Eye (tissue), 1 donor: ENCODE measurements at regions not wholly inside any gene's neighbourhood (a gene's known extent, or its start where the extent isn't known, plus 50 kb on each side); places are given as distances from the start of the nearest gene placed in this dataset.

Experiments
- DNase-seq: peaks from one replicate; pipeline ENCODE4 v3.0.0-alpha.2; 2015

DNA sequence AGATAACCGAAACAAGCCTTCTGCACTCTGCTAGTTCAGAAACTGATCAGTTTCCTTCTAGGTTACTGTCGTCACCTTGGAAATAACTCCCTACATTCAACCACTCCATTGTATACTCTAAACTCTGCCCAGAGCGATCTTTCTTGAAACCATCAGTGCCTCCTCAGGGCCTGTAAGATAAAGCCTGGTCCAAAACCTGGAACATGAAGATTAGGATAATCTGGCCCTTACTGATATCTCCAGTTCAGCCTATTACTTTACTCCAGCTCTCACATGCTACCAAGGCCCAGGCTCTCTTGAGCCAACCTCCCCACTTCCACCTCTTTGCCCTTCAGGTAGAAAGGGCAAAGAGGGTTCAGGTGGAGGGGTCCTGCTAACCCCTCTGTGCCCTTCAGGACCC is 125.3 kb upstream of the RXFP2 start:
- DNase-seq, result no peak

GRCh38 chr13:31614704-31615103 is 124.6 kb upstream of the RXFP2 start:
- no peak for DNase-seq

DNA sequence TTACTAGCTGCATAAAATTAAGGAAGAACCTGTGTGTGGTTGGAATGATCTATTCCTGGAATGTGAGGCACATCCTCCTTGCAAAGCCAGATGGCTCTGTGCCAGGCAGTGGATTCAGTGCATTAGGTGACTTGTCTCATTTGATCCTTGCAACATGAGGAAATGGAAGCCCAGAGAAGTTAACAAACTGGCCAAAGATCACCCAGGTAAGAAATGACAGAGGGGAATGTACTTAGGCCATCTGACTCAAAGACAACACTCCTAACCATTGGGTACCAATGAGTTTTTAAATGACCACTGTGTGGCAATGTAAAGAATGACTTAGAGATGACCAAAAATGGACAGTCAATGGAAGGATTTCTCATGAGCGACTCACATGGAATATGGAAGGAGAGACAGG is 114.2 kb upstream of the RXFP2 start:
- DNase-seq, result no peak

GRCh38 chr13:31627097-31627845 is 112.1 kb upstream of the RXFP2 start:
- DNase-seq, result no peak

GRCh38 chr13:31629085-31629780 is 110.1 kb upstream of the RXFP2 start:
- no peak for DNase-seq

- no peak for DNase-seq
These were observed 108.3 kb upstream of the RXFP2 start for GRCh38 chr13:31631071-31631470.

- no peak for DNase-seq
These were observed 107.6 kb upstream of the RXFP2 start for GRCh38 chr13:31631746-31632145.

DNA sequence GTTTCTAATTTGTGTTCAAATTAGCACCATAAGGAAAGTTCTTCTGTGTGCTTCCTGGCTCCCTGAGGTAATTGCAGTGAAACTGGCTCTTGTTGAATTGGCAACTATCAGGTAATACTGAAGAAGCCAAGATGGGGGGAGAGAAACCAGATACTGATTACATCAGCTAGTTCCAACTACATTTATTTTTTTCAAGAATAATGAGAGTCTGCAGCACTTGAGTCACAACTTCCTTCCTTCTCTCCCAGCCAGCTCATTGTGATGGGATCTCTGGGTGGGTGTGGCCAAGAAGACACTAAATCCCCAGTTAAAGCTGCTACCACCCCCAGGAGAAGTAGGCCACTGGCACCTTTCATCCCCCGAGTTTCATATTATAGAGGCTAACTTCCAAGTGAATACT is 100.7 kb upstream of the RXFP2 start:
- no peak for DNase-seq

DNA sequence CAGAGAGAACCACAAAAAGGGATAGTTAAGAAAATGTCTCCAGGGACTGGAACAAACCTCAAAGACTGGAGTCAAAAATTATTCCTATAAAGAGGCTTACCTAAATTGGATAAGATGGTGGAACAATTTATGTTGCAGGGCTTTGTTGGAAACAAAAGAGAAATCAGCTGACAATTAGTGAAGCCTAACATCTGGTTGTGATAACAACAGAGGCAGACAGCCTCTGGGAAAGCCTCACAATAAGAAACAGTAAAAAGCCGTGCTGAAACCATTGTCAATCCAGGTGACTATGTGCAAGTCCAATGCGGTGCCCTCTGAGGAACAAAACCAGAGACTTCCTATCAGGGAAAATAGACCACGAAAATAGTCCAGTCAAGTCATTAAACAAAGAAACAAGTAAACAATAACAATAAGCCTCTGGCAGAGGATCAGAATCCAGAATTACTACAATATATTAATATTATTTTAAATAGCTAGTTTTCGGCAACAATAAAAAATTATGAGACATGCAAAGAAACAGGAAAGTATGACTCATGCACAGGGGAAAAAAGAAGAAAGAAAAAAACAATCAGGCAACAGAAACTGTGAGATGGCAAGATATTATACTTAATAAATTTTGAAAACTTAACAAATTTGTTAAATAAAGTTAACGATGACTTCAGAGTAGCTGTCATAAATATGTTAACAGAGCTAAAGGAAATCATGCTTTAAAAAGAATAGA is 99.7 kb upstream of the RXFP2 start:
- no peak for DNase-seq

DNA sequence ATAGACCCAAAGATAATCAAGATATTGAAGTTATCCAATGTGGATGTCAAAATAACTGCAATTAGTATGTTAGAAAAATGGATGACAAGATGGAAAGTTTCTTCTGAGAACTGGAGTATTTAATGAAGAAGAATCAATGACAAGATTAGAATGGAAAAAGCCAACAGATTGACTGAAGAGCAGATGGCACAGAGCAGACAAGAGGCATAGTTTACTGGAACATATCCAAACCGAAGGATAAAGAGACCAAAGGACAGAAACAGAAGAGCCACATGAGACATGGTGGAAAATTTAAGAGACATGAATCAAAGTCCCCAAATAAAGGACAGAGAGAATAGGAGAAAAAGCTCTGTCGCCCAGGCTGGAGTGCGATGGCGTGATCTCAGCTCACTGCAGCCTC is 89.6 kb upstream of the RXFP2 start:
- DNase-seq, result no peak

DNA sequence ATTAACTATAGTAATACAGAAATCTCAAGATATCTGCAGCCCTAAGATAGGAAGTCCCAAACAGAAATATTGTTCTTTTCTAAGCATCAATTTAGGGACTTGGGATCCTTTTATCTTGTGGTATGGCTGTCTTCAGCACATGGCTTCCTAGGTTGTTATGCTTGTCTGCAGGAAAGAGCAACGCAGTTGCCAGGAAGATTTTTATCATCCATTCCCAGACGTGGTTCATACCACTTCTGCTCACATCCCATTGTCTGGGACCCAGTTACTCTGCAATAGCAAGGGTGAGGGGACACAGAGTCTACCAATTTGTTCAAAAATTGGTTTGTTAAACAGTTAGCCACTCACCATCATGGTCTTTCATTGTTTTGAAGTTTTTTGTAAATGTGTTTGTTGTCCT is 85.6 kb upstream of the RXFP2 start:
- no peak for DNase-seq

- no peak for DNase-seq
These were observed 75.3 kb upstream of the RXFP2 start for GRCh38 chr13:31663880-31664585.

- no peak for DNase-seq
These were observed 68.3 kb upstream of the RXFP2 start for GRCh38 chr13:31670831-31671617.

GRCh38 chr13:31674051-31674450 is 65.3 kb upstream of the RXFP2 start:
- no peak for DNase-seq

DNA sequence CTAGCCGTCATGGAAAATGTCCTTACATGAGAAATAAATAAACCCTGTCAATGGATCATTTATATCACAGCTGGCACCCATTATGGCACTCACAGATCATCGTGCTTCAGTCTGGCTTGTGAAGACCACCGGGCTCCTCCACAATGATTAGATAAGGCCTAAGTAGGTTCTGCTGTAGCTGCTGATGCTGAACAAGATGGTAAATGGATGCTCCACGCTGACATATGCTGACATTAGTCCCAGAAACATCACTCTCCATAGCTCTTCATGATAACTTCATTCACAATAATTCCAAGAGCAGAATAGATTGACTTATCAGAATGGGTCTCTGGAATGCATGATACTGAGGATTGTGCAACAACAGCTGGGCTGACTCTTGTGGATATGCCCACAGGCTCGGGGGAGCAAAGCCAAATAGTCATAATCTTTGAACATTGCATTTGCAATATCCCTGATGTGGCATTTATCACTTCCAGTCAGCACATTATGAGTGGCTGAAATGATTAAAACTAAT is 63.8 kb upstream of the RXFP2 start:
- DNase-seq, result no peak

DNA sequence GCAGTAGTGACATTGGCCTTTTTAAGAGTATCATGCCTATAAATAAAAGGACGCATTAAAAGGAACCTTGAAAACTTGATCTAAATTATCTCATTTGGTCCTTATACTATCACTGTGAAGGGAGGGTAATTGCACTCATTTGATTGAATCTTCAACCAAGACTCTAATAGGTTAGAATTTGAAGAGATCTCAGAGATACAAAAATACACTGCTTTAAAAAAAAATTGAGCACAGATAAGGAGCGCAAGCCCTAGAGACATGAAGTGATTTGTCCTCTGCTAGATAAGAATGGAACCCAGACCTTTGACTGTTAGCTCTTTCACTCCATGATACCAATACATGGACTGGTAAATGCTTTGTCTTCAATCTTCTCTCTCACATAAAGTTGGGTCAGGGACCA is 58.2 kb upstream of the RXFP2 start:
- DNase-seq, result no peak

DNA sequence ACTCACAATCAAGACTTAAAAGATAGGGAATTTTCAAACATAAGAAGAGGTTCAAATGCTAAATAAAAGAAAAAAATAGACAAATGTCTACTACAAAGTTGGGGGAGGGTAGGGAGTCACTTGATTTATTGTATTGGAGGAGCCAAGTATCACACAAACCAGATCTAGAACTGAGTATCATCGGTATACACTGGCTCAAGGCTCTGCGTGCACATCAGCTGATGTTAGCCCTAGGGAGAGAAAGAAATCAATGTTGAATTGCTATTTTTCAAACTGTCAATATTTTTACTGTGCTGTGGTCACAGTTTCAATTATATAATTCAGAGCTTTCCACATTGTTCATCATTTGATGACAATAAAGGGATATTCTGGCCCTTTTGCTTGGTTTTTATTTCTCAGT is 54.9 kb upstream of the RXFP2 start:
- DNase-seq, result no peak

DNA sequence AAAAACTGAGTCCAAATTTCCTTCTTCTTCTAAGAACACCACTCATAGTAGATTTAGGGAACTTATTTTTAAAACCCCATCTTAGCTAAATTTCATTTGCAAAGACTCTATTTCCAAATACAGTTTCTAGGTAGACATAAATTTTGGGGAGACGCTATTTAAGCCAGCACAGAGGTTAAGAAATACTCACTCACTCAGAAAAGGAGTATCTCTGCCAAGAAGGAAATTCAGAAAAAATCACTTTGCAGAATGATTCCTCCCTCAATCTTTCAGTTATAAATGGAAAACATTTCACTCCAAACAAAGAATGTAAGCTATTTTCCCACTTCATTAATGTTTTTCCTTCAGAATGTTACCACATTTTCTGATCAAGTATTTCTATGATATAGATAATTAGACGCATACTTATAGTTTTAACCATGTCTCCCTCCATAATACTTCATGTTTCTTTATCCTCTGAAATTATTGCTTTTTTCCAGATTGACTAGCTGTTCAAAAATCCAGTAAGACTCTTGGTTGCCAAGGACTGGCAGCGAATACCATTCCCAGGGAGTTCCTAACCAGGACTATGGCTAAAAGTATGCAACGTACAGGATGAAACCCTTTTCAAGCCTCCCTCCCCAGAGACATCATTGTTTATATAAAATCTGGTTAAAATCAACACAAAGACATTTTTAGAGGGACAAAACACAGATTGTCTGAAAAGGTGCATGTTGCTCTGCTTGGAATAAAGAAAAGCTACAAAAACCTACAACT is 52.5 kb upstream of the RXFP2 start:
- no peak for DNase-seq
